Muscle layer of duodenum (tissue), 2 donors: ENCODE measurements at regions not wholly inside any gene's neighbourhood (a gene's known extent, or its start where the extent isn't known, plus 50 kb on each side); places are given as distances from the start of the nearest gene placed in this dataset.

Experiments used
- H3K27ac ChIP-seq: one replicate; pipeline ENCODE4 v1.7.0; 2013; ENCODE audit warnings: mild to moderate bottlenecking, low read length
- H3K27me3 ChIP-seq: one replicate; pipeline ENCODE4 v1.7.0; 2013; ENCODE audit warnings: low read depth, mild to moderate bottlenecking, control low read depth, low read length
- H3K36me3 ChIP-seq, 2 donors: one replicate each; pipeline ENCODE4 v1.7.0; 2013; ENCODE audit warnings: low read length in 2 of 2, control low read depth in 1 of 2, mild to moderate bottlenecking in 1 of 2; ENCODE audit not compliant: insufficient read depth in 2 of 2, control insufficient read depth in 1 of 2
- H3K4me1 ChIP-seq, 2 donors: one replicate each; pipeline ENCODE4 v1.7.0; 2013; ENCODE audit warnings: low read length in 2 of 2, mild to moderate bottlenecking in 2 of 2, control low read depth in 1 of 2, moderate library complexity in 1 of 2; ENCODE audit not compliant: insufficient read depth in 2 of 2, control insufficient read depth in 1 of 2
- H3K4me3 ChIP-seq, 2 donors: one replicate each; pipeline ENCODE4 v1.7.0; 2013; ENCODE audit warnings: low read length in 2 of 2, low read depth in 1 of 2, mild to moderate bottlenecking in 1 of 2
- H3K9me3 ChIP-seq, 2 donors: one replicate each; pipeline ENCODE4 v1.7.0; 2013; ENCODE audit warnings: low read length in 2 of 2, control low read depth in 1 of 2, mild to moderate bottlenecking in 1 of 2; ENCODE audit not compliant: control insufficient read depth in 1 of 2
- donor health status: healthy.

- Histone ChIP-seq H3K4me3 (no peak overlapping the region), H3K27ac (no peak overlapping the region), H3K36me3 (no peaks in the 10 kb centered on the region), H3K27me3 (no peaks in the 10 kb centered on the region), H3K4me1 (no peaks in the 10 kb centered on the region), H3K9me3 (no peaks in the 10 kb centered on the region)
These were observed 74.1 kb upstream of the TRIO start for GRCh38 chr5:14069021-14069420.

GRCh38 chr5:14068136-14068535 is 75.0 kb upstream of the TRIO start:
- Histone ChIP-seq H3K4me3 (no peak overlapping the region), H3K4me1 (no peaks in the 10 kb centered on the region), H3K27ac (no peak overlapping the region), H3K36me3 (no peaks in the 10 kb centered on the region), H3K27me3 (no peaks in the 10 kb centered on the region), H3K9me3 (no peaks in the 10 kb centered on the region)

GRCh38 chr5:14066326-14066725 is 76.8 kb upstream of the TRIO start:
- H3K27me3 ChIP-seq: no peaks in the 10 kb centered on the region
- H3K36me3 ChIP-seq: no peaks in the 10 kb centered on the region
- H3K27ac ChIP-seq: no peak overlapping the region
- no peak overlapping the region for H3K4me3 ChIP-seq
- H3K4me1 ChIP-seq: no peaks in the 10 kb centered on the region
- H3K9me3 ChIP-seq: no peaks in the 10 kb centered on the region

- Histone ChIP-seq H3K4me3 (no peak overlapping the region), H3K9me3 (peaks cover 0 to 3% of the 10 kb centered on the region in 2 donors), H3K27ac (no peak overlapping the region), H3K4me1 (no peaks in the 10 kb centered on the region), H3K27me3 (no peaks in the 10 kb centered on the region), H3K36me3 (no peaks in the 10 kb centered on the region)
These were observed 78.3 kb upstream of the TRIO start for GRCh38 chr5:14064841-14065240.

DNA sequence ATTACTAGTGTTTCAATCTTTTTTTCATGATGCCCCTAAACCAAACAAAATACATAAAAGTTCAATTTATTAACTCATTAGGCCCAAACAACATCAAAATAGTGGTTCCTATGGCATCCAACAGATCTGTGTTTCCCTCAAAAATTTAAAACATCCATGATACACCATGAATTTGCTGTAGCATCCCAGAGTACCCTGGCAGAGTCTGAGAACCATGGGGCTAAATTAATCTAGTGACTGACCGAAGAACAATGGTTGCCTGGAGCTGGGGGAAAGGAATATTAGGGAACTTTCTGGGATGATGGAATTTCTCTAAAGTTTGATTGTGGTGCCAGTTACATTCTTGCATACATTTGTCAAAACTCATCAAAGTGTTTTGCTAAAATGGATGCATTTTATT is 79.5 kb upstream of the TRIO start:
- Histone ChIP-seq H3K4me3 (no peak overlapping the region), H3K9me3 (peaks cover 0 to 3% of the 10 kb centered on the region in 2 donors), H3K36me3 (no peaks in the 10 kb centered on the region), H3K4me1 (no peaks in the 10 kb centered on the region), H3K27ac (no peak overlapping the region), H3K27me3 (no peaks in the 10 kb centered on the region)

- no peaks in the 10 kb centered on the region for H3K4me1 ChIP-seq
- H3K36me3 ChIP-seq: no peaks in the 10 kb centered on the region
- H3K4me3 ChIP-seq: no peak overlapping the region
- H3K27me3 ChIP-seq: no peaks in the 10 kb centered on the region
- peaks cover 0 to 3% of the 10 kb centered on the region in 2 donors for H3K9me3 ChIP-seq
- H3K27ac ChIP-seq: no peak overlapping the region
These were observed 80.0 kb upstream of the TRIO start for GRCh38 chr5:14063138-14063537.

GRCh38 chr5:14062178-14062577 is 81.0 kb upstream of the TRIO start:
- H3K27me3 ChIP-seq: no peaks in the 10 kb centered on the region
- no peak overlapping the region for H3K27ac ChIP-seq
- H3K4me3 ChIP-seq: no peak overlapping the region
- H3K4me1 ChIP-seq: no peaks in the 10 kb centered on the region
- H3K9me3 ChIP-seq: peaks cover 0 to 3% of the 10 kb centered on the region in 2 donors
- no peaks in the 10 kb centered on the region for H3K36me3 ChIP-seq

- H3K4me1 ChIP-seq: no peaks in the 10 kb centered on the region
- no peak overlapping the region for H3K27ac ChIP-seq
- peaks cover 0 to 3% of the 10 kb centered on the region in 2 donors for H3K9me3 ChIP-seq
- H3K36me3 ChIP-seq: no peaks in the 10 kb centered on the region
- no peak overlapping the region for H3K4me3 ChIP-seq
- H3K27me3 ChIP-seq: no peaks in the 10 kb centered on the region
These were observed 82.0 kb upstream of the TRIO start for GRCh38 chr5:14061106-14061505.

GRCh38 chr5:14060218-14060617 is 82.9 kb upstream of the TRIO start:
- Histone ChIP-seq H3K9me3 (peaks cover 0 to 3% of the 10 kb centered on the region in 2 donors), H3K4me1 (no peaks in the 10 kb centered on the region), H3K4me3 (no peak overlapping the region), H3K36me3 (no peaks in the 10 kb centered on the region), H3K27ac (no peak overlapping the region), H3K27me3 (no peaks in the 10 kb centered on the region)

DNA sequence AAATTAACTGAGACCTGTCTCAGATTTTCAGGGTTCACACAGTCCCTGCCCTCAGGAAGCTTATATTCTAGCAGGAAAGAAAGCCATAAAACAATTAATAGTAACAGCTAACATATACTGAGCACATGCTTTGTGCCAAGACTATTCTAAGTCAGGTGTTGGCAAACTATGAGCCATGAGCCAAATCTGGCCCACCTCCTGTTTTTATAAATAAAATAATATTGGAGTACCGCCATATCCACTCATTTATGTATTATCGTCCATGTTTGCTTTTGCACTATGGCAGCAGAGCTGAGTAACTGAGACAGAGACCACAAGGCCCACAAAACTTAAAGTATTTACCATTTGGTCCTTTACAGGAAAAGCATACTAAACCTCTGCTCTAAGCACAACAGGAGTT is 83.3 kb upstream of the TRIO start:
- peaks cover 0 to 3% of the 10 kb centered on the region in 2 donors for H3K9me3 ChIP-seq
- H3K4me3 ChIP-seq: no peak overlapping the region
- H3K27me3 ChIP-seq: no peaks in the 10 kb centered on the region
- no peaks in the 10 kb centered on the region for H3K36me3 ChIP-seq
- no peaks in the 10 kb centered on the region for H3K4me1 ChIP-seq
- no peak overlapping the region for H3K27ac ChIP-seq

- no peaks in the 10 kb centered on the region for H3K27me3 ChIP-seq
- H3K27ac ChIP-seq: no peak overlapping the region
These were observed 85.9 kb upstream of the TRIO start for GRCh38 chr5:14057289-14057688.

GRCh38 chr5:14056039-14056438 is 87.1 kb upstream of the TRIO start:
- Histone ChIP-seq H3K27me3 (no peaks in the 10 kb centered on the region), H3K4me1 (no peaks in the 10 kb centered on the region), H3K27ac (no peak overlapping the region), H3K4me3 (no peak overlapping the region), H3K9me3 (peaks cover 0 to 2% of the 10 kb centered on the region in 2 donors), H3K36me3 (no peaks in the 10 kb centered on the region)

More at GRCh38 chr5:14057289-14057688, 85.9 kb upstream of the TRIO start:
- H3K9me3 ChIP-seq: peaks cover 0 to 3% of the 10 kb centered on the region in 2 donors
- no peaks in the 10 kb centered on the region for H3K4me1 ChIP-seq
- no peak overlapping the region for H3K4me3 ChIP-seq
- no peaks in the 10 kb centered on the region for H3K36me3 ChIP-seq
